GM12878 (cell line): ENCODE measurements at regions not wholly inside any gene's neighbourhood (a gene's known extent, or its start where the extent isn't known, plus 50 kb on each side); places are given as distances from the start of the nearest gene placed in this dataset.

Source experiments
- ATAC-seq: fragments of 200-7000 bp; cut with Tn5 transposase; 3 replicates; pipeline ENCODE4 v1.9.1; 2020; ENCODE audit warnings: mild to moderate bottlenecking, moderate library complexity
- BruUV-seq: library from RNA; stranded (reverse); fragments of 400-500 nt; replicated peaks from 2 replicates; lab custom pipeline; 2021; lab: Mats Ljungman, UMichigan
- CTCF ChIA-PET: fragments of 300-600 bp; sonication (Branson Sonifier 250); formaldehyde crosslinking; extraction: SDS; loops from one replicate; lab custom pipeline; 2021; ENCODE audit warnings: inconsistent platforms; lab: Yijun Ruan, JAX
- POLR2A ChIA-PET: fragments of 350-600 bp; formaldehyde crosslinking; extraction: SDS; loops from one replicate; lab custom pipeline; 2021; ENCODE audit warnings: inconsistent platforms; lab: Charles Lee
- RAD21 ChIA-PET: fragments of 300-600 bp; sonication (Branson Sonifier 250); formaldehyde crosslinking; loops from one replicate; lab custom pipeline; 2023; ENCODE audit warnings: antibody characterized with exemption; ENCODE audit not compliant: unreplicated experiment; lab: Charles Lee
- SMC1A ChIA-PET: fragments of 300-600 bp; sonication (Branson Sonifier 250); formaldehyde crosslinking; loops from one replicate; lab custom pipeline; 2023; ENCODE audit not compliant: unreplicated experiment, uncharacterized antibody; lab: Charles Lee
- DNase-seq: peaks from one replicate; pipeline ENCODE4 v3.0.0-alpha.2; 2011; ENCODE audit warnings: low read depth, low spot score
- FAIRE-seq: peaks from 3 replicates; lab custom pipeline; 2011; peaks lifted over from hg19 to GRCh38; lab: Jason Lieb, UNC
- H2AFZ ChIP-seq: 2 replicates; pipeline ENCODE4 v1.6.0; 2011; ENCODE audit warnings: low read depth, low read length, control low read depth; ENCODE audit not compliant: control insufficient read depth
- H3K27ac ChIP-seq: 2 replicates; pipeline ENCODE4 v1.5.1; 2011; ENCODE audit warnings: control low read depth; ENCODE audit not compliant: control insufficient read depth, insufficient read depth
- H3K27me3 ChIP-seq, 2 experiments: replicated peaks in 1 of 2; 2 replicates each; pipeline versions ENCODE4 v1.6.0 to v1.6.1; 2011; ENCODE audit warnings: low read length in 1 of 2; ENCODE audit not compliant: control insufficient read depth in 2 of 2, insufficient read depth in 2 of 2
- H3K36me3 ChIP-seq, 2 experiments: 2 replicates each; pipeline ENCODE4 v1.5.1; 2011; ENCODE audit warnings: low read length in 1 of 2; ENCODE audit not compliant: control insufficient read depth in 2 of 2, insufficient read depth in 2 of 2
- H3K4me1 ChIP-seq: 2 replicates; pipeline ENCODE4 v1.6.1; 2011; ENCODE audit warnings: mild to moderate bottlenecking, low read length, moderate library complexity, mixed read lengths; ENCODE audit not compliant: control insufficient read depth, insufficient read depth
- H3K4me2 ChIP-seq: 2 replicates; pipeline ENCODE4 v1.6.0; 2011; ENCODE audit warnings: control low read depth; ENCODE audit not compliant: control insufficient read depth, insufficient read depth
- H3K4me3 ChIP-seq: fragments of 200-600 bp; sonication (generic); 2 replicates; pipeline ENCODE4 v1.5.1; 2016
- H3K79me2 ChIP-seq: 2 replicates; pipeline ENCODE4 v1.6.0; 2011; ENCODE audit warnings: low read length; ENCODE audit not compliant: control insufficient read depth, insufficient read depth
- H3K9ac ChIP-seq: 2 replicates; pipeline ENCODE4 v1.8.0; 2011; ENCODE audit warnings: low read length, control low read depth, mixed read lengths; ENCODE audit not compliant: control insufficient read depth, insufficient read depth
- H3K9me3 ChIP-seq: replicated peaks from 3 replicates; pipeline ENCODE4 v1.5.1; 2011; ENCODE audit warnings: mild to moderate bottlenecking, low read length; ENCODE audit not compliant: control insufficient read depth, insufficient read depth
- H4K20me1 ChIP-seq: 2 replicates; pipeline ENCODE4 v1.6.0; 2011; ENCODE audit not compliant: control insufficient read depth, insufficient read depth
- BCL11A ChIP-seq: IDR thresholded peaks from 2 replicates; pipeline ENCODE4 v1.6.1; 2011; ENCODE audit warnings: low read depth, low read length
- CREB1 ChIP-seq: IDR thresholded peaks from 2 replicates; pipeline ENCODE4 v1.6.1; 2012; ENCODE audit warnings: low read depth, mild to moderate bottlenecking, inconsistent platforms
- IRF4 ChIP-seq: IDR thresholded peaks from 2 replicates; pipeline ENCODE4 v1.6.1; 2011; ENCODE audit warnings: low read depth, low read length
- JUNB ChIP-seq: IDR thresholded peaks from 2 replicates; pipeline ENCODE4 v1.6.1; 2016; ENCODE audit warnings: antibody characterized with exemption, mild to moderate bottlenecking
- MEF2A ChIP-seq: IDR thresholded peaks from 2 replicates; pipeline ENCODE4 v1.6.1; 2011; ENCODE audit warnings: low read depth, mild to moderate bottlenecking, low read length, moderate library complexity; ENCODE audit not compliant: insufficient read depth
- NFIC ChIP-seq: IDR thresholded peaks from 2 replicates; pipeline ENCODE4 v1.6.1; 2012; ENCODE audit warnings: low read depth, mild to moderate bottlenecking, inconsistent platforms, low read length, moderate library complexity
- NFXL1 ChIP-seq: fragments of 450-650 bp; IDR thresholded peaks from 2 replicates; pipeline ENCODE4 v1.6.1; 2017; ENCODE audit warnings: antibody characterized with exemption, mild to moderate bottlenecking, borderline replicate concordance
- NFYA ChIP-seq: IDR thresholded peaks from 2 replicates; pipeline ENCODE4 v1.6.1; 2011; ENCODE audit warnings: low read depth, mild to moderate bottlenecking, low read length, improper control_type of control experiment, borderline replicate concordance
- RB1 ChIP-seq: fragments of 450-650 bp; formaldehyde crosslinking; IDR thresholded peaks from 2 replicates; pipeline ENCODE4 v1.6.1; 2017; ENCODE audit warnings: mild to moderate bottlenecking, borderline replicate concordance
- SPI1 ChIP-seq: IDR thresholded peaks from 2 replicates; pipeline ENCODE4 v1.6.1; 2011; ENCODE audit warnings: low read depth, mild to moderate bottlenecking, low read length, moderate library complexity, borderline replicate concordance; ENCODE audit not compliant: insufficient read depth
- SRF ChIP-seq, 2 experiments: IDR thresholded peaks; 2 replicates each; pipeline ENCODE4 v1.6.1; 2011; ENCODE audit warnings: low read depth in 2 of 2, low read length in 2 of 2, mild to moderate bottlenecking in 1 of 2, moderate library complexity in 1 of 2
- SUZ12 ChIP-seq: fragments of 200-600 bp; sonication (generic); IDR thresholded peaks from one replicate; pipeline ENCODE4 v1.6.1; 2018; ENCODE audit warnings: antibody characterized with exemption, mild to moderate bottlenecking; ENCODE audit not compliant: unreplicated experiment
- ZNF207 ChIP-seq: fragments of 450-650 bp; IDR thresholded peaks from 2 replicates; pipeline ENCODE4 v1.6.1; 2014; ENCODE audit warnings: antibody characterized with exemption, mild to moderate bottlenecking, borderline replicate concordance
- ZZZ3 ChIP-seq: IDR thresholded peaks from 2 replicates; pipeline ENCODE4 v1.6.1; 2011; ENCODE audit warnings: low read depth; ENCODE audit not compliant: control insufficient read depth, insufficient read length
- in situ Hi-C: fragments of 300-500 bp; cut with MboI; formaldehyde crosslinking; loops from 9 replicates; pipeline ENCODE4 v1.14.3; 2018; ENCODE audit warnings: mixed read lengths
- intact Hi-C: fragments of 100-400 bp; cut with micrococcal nuclease; formaldehyde crosslinking; loops from one replicate; pipeline ENCODE4 v1.14.2; 2022; ENCODE audit not compliant: unreplicated experiment
- TF ChIP-seq, protein P1 (sequence below): fragments of 450-650 bp; IDR thresholded peaks from 2 replicates; pipeline ENCODE4 v1.6.1; 2017; ENCODE audit warnings: mild to moderate bottlenecking, moderate library complexity
- TF ChIP-seq, protein P2 (sequence below): IDR thresholded peaks from 2 replicates; pipeline ENCODE4 v1.6.1; 2011; ENCODE audit warnings: borderline replicate concordance, low read depth, mild to moderate bottlenecking, moderate library complexity, low read length; ENCODE audit not compliant: insufficient read depth, poor library complexity, severe bottlenecking

DNA sequence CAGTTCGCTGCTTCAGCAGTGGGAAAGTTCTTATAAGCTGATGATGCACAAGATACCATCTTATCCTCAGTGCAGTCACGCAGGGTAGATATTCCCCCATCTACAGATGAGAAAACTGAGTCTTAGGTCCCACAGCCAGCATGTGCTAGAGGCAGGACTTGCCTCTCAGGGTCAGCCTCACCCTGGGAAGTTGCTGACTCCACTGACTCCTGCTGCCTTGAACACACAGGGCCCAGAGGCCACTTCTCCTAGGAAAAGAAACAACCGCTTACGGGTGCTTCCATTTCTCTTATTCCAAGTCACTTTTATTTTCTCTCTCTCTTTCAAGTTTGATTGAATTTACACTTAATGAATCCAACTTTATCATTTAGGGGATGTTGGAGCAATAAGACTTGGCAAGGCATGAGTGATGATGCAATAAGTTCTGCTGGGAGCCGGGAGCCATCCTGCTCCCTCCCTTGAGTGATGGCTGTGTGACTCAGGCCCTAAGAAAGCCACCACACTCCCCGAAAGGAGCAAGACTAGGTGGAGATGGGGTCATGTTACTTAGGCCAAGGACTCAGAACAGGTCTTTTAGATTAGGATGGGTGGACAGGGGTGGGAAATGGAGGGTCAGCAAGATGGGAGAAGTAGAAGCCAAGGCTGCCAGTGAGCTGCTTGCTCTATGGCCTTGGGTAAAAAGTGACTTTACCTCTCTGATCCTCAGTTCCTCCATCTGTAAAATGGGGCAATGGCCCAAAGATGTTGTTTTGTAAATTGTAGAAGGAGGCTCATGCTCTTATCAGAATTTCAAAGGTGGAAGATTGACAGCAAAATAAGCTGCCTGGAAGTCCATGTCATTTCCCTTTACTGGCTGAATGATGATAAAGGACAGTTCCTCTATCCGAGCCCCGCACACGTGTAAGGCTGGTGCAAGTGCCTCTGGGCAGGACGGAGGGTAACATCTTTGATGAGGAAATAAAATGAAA is 67.4 kb upstream of the ZNF618 start (continued):
- TF ChIP-seq JUNB, result no peak
- no peak for TF ChIP-seq NFYA
- no peak for TF ChIP-seq SPI1
- TF ChIP-seq IRF4, result no peak
- TF ChIP-seq NFXL1, result no peak
- no peak for TF ChIP-seq BCL11A

DNA sequence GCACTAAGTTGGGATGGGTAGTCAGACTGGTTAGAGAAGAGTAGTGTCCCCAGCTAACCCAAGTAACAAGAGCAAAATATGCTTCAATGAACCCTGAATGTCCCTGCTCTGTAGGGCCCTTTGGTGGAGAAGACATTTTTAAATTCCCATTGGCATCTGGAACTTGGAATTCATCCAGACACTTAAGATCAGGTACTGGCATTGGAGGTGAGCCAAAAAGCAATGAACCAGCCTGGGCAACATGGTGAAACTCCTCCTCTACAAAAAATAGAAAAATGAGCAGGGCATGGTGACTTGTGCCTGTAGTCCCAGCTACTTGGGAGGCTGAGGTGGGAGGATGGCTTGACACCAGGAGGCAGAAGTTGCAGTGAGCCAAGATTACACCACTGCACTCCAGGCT is 58.9 kb upstream of the ZNF618 start:
- no peak overlapping the region for H2AFZ ChIP-seq
- ChIA-PET CTCF (no interaction called here), POLR2A (no interaction called here), RAD21 (no interaction called here), SMC1A (interaction anchor here (0.6 kb wide), 1 partner anchor 112 kb away, joined by 3 read pairs; no protein-coding TSS in a partner anchor)
- in situ Hi-C loops, result no loop called here
- no peak overlapping the region for H3K4me2 ChIP-seq
- FAIRE-seq (no peak), ATAC-seq (no peak), DNase-seq (no peak)
- H3K36me3 ChIP-seq, result no peaks in the 10 kb centered on the region
- TF ChIP-seq MEF2A (no peak), CREB1 (no peak), SUZ12 (no peak), ZNF207 (no peak), RB1 (no peak), ZZZ3 (no peak), NFYA (no peak), NFIC (no peak), SRF (IDR thresholded peaks at IDR 0.05; ENCODE audit: low read depth in 2 of 2, low read length in 2 of 2) (no peak)
- TF ChIP-seq, protein P1, sequence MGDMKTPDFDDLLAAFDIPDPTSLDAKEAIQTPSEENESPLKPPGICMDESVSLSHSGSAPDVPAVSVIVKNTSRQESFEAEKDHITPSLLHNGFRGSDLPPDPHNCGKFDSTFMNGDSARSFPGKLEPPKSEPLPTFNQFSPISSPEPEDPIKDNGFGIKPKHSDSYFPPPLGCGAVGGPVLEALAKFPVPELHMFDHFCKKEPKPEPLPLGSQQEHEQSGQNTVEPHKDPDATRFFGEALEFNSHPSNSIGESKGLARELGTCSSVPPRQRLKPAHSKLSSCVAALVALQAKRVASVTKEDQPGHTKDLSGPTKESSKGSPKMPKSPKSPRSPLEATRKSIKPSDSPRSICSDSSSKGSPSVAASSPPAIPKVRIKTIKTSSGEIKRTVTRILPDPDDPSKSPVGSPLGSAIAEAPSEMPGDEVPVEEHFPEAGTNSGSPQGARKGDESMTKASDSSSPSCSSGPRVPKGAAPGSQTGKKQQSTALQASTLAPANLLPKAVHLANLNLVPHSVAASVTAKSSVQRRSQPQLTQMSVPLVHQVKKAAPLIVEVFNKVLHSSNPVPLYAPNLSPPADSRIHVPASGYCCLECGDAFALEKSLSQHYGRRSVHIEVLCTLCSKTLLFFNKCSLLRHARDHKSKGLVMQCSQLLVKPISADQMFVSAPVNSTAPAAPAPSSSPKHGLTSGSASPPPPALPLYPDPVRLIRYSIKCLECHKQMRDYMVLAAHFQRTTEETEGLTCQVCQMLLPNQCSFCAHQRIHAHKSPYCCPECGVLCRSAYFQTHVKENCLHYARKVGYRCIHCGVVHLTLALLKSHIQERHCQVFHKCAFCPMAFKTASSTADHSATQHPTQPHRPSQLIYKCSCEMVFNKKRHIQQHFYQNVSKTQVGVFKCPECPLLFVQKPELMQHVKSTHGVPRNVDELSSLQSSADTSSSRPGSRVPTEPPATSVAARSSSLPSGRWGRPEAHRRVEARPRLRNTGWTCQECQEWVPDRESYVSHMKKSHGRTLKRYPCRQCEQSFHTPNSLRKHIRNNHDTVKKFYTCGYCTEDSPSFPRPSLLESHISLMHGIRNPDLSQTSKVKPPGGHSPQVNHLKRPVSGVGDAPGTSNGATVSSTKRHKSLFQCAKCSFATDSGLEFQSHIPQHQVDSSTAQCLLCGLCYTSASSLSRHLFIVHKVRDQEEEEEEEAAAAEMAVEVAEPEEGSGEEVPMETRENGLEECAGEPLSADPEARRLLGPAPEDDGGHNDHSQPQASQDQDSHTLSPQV, result no peak
- TF ChIP-seq, protein P2, sequence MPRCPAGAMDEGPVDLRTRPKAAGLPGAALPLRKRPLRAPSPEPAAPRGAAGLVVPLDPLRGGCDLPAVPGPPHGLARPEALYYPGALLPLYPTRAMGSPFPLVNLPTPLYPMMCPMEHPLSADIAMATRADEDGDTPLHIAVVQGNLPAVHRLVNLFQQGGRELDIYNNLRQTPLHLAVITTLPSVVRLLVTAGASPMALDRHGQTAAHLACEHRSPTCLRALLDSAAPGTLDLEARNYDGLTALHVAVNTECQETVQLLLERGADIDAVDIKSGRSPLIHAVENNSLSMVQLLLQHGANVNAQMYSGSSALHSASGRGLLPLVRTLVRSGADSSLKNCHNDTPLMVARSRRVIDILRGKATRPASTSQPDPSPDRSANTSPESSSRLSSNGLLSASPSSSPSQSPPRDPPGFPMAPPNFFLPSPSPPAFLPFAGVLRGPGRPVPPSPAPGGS, result no peak
- H3K9me3 ChIP-seq, result no peaks in the 10 kb centered on the region
- intact Hi-C loops, result no loop called here
- no TSS peak for BruUV-seq
- no peaks in the 10 kb centered on the region for H3K79me2 ChIP-seq
- H3K4me3 ChIP-seq, result no peak overlapping the region
- no peak overlapping the region for H3K9ac ChIP-seq
- no peaks in the 10 kb centered on the region for H3K4me1 ChIP-seq
- no peaks in the 10 kb centered on the region for H3K27me3 ChIP-seq
- H3K27ac ChIP-seq, result no peak overlapping the region
- no peaks in the 10 kb centered on the region for H4K20me1 ChIP-seq
